Endothelial cell of umbilical vein (primary cell): ENCODE measurements at regions not wholly inside any gene's neighbourhood (a gene's known extent, or its start where the extent isn't known, plus 50 kb on each side); places are given as distances from the start of the nearest gene placed in this dataset.

Experiments
- BruUV-seq: library from RNA; stranded (reverse); fragments of 400-500 nt; replicated peaks from 2 replicates; lab custom pipeline; 2021; lab: Mats Ljungman, UMichigan
- CTCF ChIA-PET: fragments of 300-600, 350-600 bp; sonication (Branson Sonifier 250); formaldehyde crosslinking; loops from one replicate; lab custom pipeline; 2021; ENCODE audit warnings: antibody characterized with exemption, inconsistent platforms; lab: Charles Lee
- POLR2A ChIA-PET: fragments of 300-600, 350-600 bp; sonication (Branson Sonifier 250); formaldehyde crosslinking; loops from one replicate; lab custom pipeline; 2021; ENCODE audit warnings: antibody characterized with exemption, inconsistent platforms; lab: Charles Lee
- DNase-seq: peaks from one replicate; pipeline ENCODE4 v3.0.0-alpha.2; 2011; ENCODE audit warnings: low read depth, low spot score
- FAIRE-seq: peaks from 2 replicates; lab custom pipeline; 2011; peaks lifted over from hg19 to GRCh38; lab: Jason Lieb, UNC
- H2AFZ ChIP-seq: 2 replicates; pipeline ENCODE4 v1.6.0; 2012; ENCODE audit warnings: low read depth, low read length, control low read depth, inconsistent platforms
- H3K27ac ChIP-seq: 2 replicates; pipeline ENCODE4 v1.5.1; 2011; ENCODE audit warnings: low read depth, mild to moderate bottlenecking, control low read depth, low read length, moderate library complexity; ENCODE audit not compliant: insufficient read depth
- H3K27me3 ChIP-seq, 2 experiments: 2 replicates each; pipeline versions ENCODE4 v1.6.0 to v1.6.1; 2011; ENCODE audit warnings: low read length in 2 of 2, mixed read lengths in 1 of 2; ENCODE audit not compliant: control insufficient read depth in 2 of 2, insufficient read depth in 2 of 2
- H3K36me3 ChIP-seq, 2 experiments: 2 replicates in 1 of 2; 3 replicates in 1 of 2; pipeline ENCODE4 v1.5.1; 2011; ENCODE audit warnings: low read length in 2 of 2, mild to moderate bottlenecking in 1 of 2, moderate library complexity in 1 of 2; ENCODE audit not compliant: control insufficient read depth in 2 of 2, insufficient read depth in 2 of 2; ENCODE audit errors: extremely low read depth in 1 of 2
- H3K4me1 ChIP-seq: 3 replicates; pipeline ENCODE4 v1.5.1; 2011; ENCODE audit warnings: mild to moderate bottlenecking, low read length; ENCODE audit not compliant: control insufficient read depth, insufficient read depth; ENCODE audit errors: extremely low read depth
- H3K4me2 ChIP-seq: 2 replicates; pipeline ENCODE4 v1.6.1; 2011; ENCODE audit warnings: low read length, control low read depth, mixed read lengths; ENCODE audit not compliant: insufficient read depth
- H3K4me3 ChIP-seq, 3 experiments: fragments of 200-600 bp in 1 of 3; sonication (generic), shearing (Covaris generic) in 1 of 3; replicated peaks in 1 of 3; 2 replicates each; pipeline ENCODE4 v1.5.1; 2011 to 2016; ENCODE audit warnings: control low read depth in 3 of 3, low read length in 3 of 3, mild to moderate bottlenecking in 2 of 3, inconsistent platforms in 1 of 3, low read depth in 1 of 3, moderate library complexity in 1 of 3; ENCODE audit not compliant: insufficient read depth in 1 of 3
- H3K79me2 ChIP-seq: 2 replicates; pipeline ENCODE4 v1.6.0; 2012; ENCODE audit warnings: low read length, inconsistent platforms; ENCODE audit not compliant: control insufficient read depth, insufficient read depth
- H3K9ac ChIP-seq: replicated peaks from 2 replicates; pipeline ENCODE3; 2011; ENCODE audit warnings: low read length, control low read depth; ENCODE audit not compliant: insufficient read depth; ENCODE audit errors: extremely low read depth
- H3K9me1 ChIP-seq: replicated peaks from 3 replicates; pipeline ENCODE4 v1.6.0; 2011; ENCODE audit warnings: mild to moderate bottlenecking, low read length; ENCODE audit not compliant: control insufficient read depth, insufficient read depth; ENCODE audit errors: extremely low read depth
- H3K9me3 ChIP-seq: replicated peaks from 2 replicates; pipeline ENCODE4 v1.5.1; 2012; ENCODE audit warnings: low read length, inconsistent platforms; ENCODE audit not compliant: control insufficient read depth, insufficient read depth
- H4K20me1 ChIP-seq: replicated peaks from 2 replicates; pipeline ENCODE3; 2011; ENCODE audit warnings: mild to moderate bottlenecking, low read length; ENCODE audit not compliant: control insufficient read depth, insufficient read depth; ENCODE audit errors: extremely low read depth
- EZH2 ChIP-seq: IDR thresholded peaks from 2 replicates; pipeline ENCODE4 v1.6.1; 2012; ENCODE audit warnings: borderline replicate concordance, low read depth, mild to moderate bottlenecking, moderate library complexity, low read length, inconsistent platforms; ENCODE audit not compliant: severe bottlenecking
- FOS ChIP-seq: IDR thresholded peaks from 2 replicates; pipeline ENCODE4 v1.6.1; 2011; ENCODE audit warnings: mild to moderate bottlenecking, low read length, moderate library complexity, borderline replicate concordance; ENCODE audit not compliant: insufficient read depth
- GATA2 ChIP-seq: IDR thresholded peaks from 2 replicates; pipeline ENCODE4 v1.7.0; 2011; ENCODE audit warnings: low read depth, mild to moderate bottlenecking, moderate library complexity, mixed read lengths, low read length; ENCODE audit not compliant: insufficient read length, insufficient read depth
- JUN ChIP-seq: IDR thresholded peaks from 2 replicates; pipeline ENCODE4 v1.6.1; 2011; ENCODE audit warnings: borderline replicate concordance, low read depth; ENCODE audit not compliant: insufficient read length, insufficient read depth
- MYC ChIP-seq: IDR thresholded peaks from one replicate; pipeline ENCODE4 v1.6.1; 2011; ENCODE audit warnings: mild to moderate bottlenecking, low read depth, low read length
- POLR2A ChIP-seq: IDR thresholded peaks from 2 replicates; pipeline ENCODE4 v1.6.1; 2012; ENCODE audit warnings: low read depth, mild to moderate bottlenecking, control low read depth, low read length
- POLR2AphosphoS5 ChIP-seq: IDR thresholded peaks from 2 replicates; pipeline ENCODE4 v1.6.1; 2012; ENCODE audit warnings: low read depth, mild to moderate bottlenecking, control low read depth, low read length, moderate library complexity; ENCODE audit not compliant: insufficient read depth
- dilution Hi-C: fragments of 300-500 bp; cut with MboI; formaldehyde crosslinking; loops from one replicate; pipeline ENCODE4 v1.15.0; 2019; ENCODE audit warnings: low sequenced_read_pairs; ENCODE audit not compliant: extremely low pct_ligation_motif_present
- intact Hi-C: fragments of 100-400 bp; cut with micrococcal nuclease; formaldehyde crosslinking; loops from one replicate; pipeline ENCODE4 v1.10.0; 2022
- TF ChIP-seq, protein P1 (sequence below), 2 donors: IDR thresholded peaks; 1 replicate in 1 of 2; 2 replicates in 1 of 2; pipeline ENCODE4 v1.5.1; 2011; ENCODE audit warnings: low read length in 2 of 2, mild to moderate bottlenecking in 2 of 2, moderate library complexity in 2 of 2, control low read depth in 1 of 2, inconsistent platforms in 1 of 2, low read depth in 1 of 2; ENCODE audit not compliant: insufficient read depth in 1 of 2; ENCODE audit errors: extremely low read depth in 1 of 2
- TF ChIP-seq, protein P2 (sequence below): IDR thresholded peaks from 2 replicates; pipeline ENCODE4 v1.6.1; 2011; ENCODE audit not compliant: insufficient read depth, insufficient read length

DNA sequence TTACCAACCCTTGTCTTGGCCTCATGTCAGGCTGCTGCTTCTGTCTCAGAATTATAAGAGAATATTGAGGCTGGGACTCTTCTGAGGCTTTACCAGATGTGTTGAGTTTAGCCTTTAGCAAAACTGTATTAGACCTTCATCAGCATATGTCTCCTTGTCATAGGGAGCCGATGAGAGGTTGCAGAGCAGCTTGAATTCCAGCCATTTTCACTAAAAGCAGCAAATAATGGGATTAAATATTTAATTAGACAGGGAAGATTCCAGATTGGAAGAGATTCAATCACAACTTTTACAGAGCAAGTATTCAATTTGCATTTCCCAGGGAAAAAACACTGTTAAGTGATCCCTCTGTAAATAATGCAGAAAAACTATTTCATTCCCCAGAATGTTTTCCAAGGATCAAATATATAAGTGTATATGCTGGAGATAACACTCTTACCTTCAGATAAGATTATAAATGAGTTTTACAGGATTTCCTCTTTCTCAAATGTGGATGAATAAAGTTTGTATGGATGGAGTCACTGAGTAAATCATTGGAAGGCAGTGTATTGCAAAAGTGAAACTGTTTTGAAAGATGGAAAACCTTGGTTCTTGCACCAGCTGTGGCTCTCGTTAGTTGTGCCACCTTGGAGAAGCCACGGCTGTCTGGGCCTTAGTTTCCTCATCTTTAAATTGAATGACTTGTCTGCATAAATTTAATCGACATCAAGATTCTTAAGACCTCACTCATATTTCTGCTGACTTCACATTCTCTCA lies 466.4 kb upstream of the SGO1 start:
- FAIRE-seq, result no peak
- dilution Hi-C loops, result no loop called here
- H3K4me3 ChIP-seq, result no peak overlapping the region

More for the DNA sequence above, 466.4 kb upstream of the SGO1 start:
- TF ChIP-seq POLR2AphosphoS5, result no peak
- no peak for TF ChIP-seq EZH2
- TF ChIP-seq, protein P1, sequence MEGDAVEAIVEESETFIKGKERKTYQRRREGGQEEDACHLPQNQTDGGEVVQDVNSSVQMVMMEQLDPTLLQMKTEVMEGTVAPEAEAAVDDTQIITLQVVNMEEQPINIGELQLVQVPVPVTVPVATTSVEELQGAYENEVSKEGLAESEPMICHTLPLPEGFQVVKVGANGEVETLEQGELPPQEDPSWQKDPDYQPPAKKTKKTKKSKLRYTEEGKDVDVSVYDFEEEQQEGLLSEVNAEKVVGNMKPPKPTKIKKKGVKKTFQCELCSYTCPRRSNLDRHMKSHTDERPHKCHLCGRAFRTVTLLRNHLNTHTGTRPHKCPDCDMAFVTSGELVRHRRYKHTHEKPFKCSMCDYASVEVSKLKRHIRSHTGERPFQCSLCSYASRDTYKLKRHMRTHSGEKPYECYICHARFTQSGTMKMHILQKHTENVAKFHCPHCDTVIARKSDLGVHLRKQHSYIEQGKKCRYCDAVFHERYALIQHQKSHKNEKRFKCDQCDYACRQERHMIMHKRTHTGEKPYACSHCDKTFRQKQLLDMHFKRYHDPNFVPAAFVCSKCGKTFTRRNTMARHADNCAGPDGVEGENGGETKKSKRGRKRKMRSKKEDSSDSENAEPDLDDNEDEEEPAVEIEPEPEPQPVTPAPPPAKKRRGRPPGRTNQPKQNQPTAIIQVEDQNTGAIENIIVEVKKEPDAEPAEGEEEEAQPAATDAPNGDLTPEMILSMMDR (IDR thresholded peaks at IDR 0.05; ENCODE audit: extremely low read depth in 1 of 2, insufficient read depth in 1 of 2, low read depth in 1 of 2, low read length in 2 of 2), result no peak
- no peak for TF ChIP-seq JUN
- no peak for TF ChIP-seq FOS
- TF ChIP-seq MYC, result no peak
- no peak for TF ChIP-seq GATA2
- TF ChIP-seq, protein P2, sequence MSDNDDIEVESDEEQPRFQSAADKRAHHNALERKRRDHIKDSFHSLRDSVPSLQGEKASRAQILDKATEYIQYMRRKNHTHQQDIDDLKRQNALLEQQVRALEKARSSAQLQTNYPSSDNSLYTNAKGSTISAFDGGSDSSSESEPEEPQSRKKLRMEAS, result no peak
- no peak for TF ChIP-seq POLR2A
- intact Hi-C loops, result no loop called here
- Histone ChIP-seq H2AFZ (no peak overlapping the region), H3K27me3 (no peaks in the 10 kb centered on the region), H3K4me1 (peaks cover 12% of the 10 kb centered on the region), H3K9ac (no peak overlapping the region), H3K9me3 (no peaks in the 10 kb centered on the region), H3K79me2 (no peaks in the 10 kb centered on the region), H3K36me3 (no peaks in the 10 kb centered on the region), H3K4me2 (no peak overlapping the region), H3K27ac (no peak overlapping the region), H3K9me1 (no peaks in the 10 kb centered on the region), H4K20me1 (no peaks in the 10 kb centered on the region)
- no TSS peak for BruUV-seq
- ChIA-PET CTCF (no interaction called here), POLR2A (no interaction called here)
- no peak for DNase-seq
